Activated gamma-delta T cell treated with Interleukin-2 at 50 U/mL for 16 hours (primary cell): ENCODE measurements at regions not wholly inside any gene's neighbourhood (a gene's known extent, or its start where the extent isn't known, plus 50 kb on each side); places are given as distances from the start of the nearest gene placed in this dataset.
"Not testable (repeated sequence)": the region's sequence is repeated elsewhere in the genome, so short reads cannot be mapped to it uniquely, and the experiment has no call there.

Source experiments
- DNase-seq: peaks from one replicate; pipeline ENCODE4 v3.0.0-alpha.2; 2020

- DNase-seq, result no peak
Observed at GRCh38 chr1:55800503-55800902, 585.3 kb upstream of the USP24 start.

GRCh38 chr1:55793856-55794255 is 578.7 kb upstream of the USP24 start:
- no peak for DNase-seq

GRCh38 chr1:55792870-55793269 is 577.7 kb upstream of the USP24 start:
- DNase-seq, result no peak

GRCh38 chr1:55789466-55789865 is 574.3 kb upstream of the USP24 start:
- no peak for DNase-seq

GRCh38 chr1:55786396-55786795 is 571.2 kb upstream of the USP24 start:
- no peak for DNase-seq

GRCh38 chr1:55784941-55785450 is 569.8 kb upstream of the USP24 start:
- DNase-seq, result not testable (repeated sequence)

GRCh38 chr1:55781944-55782482 is 566.8 kb upstream of the USP24 start:
- no peak for DNase-seq

GRCh38 chr1:55781003-55781402 is 565.8 kb upstream of the USP24 start:
- DNase-seq, result no peak

- no peak for DNase-seq
Observed at GRCh38 chr1:55777545-55777944, 562.4 kb upstream of the USP24 start.

GRCh38 chr1:55775007-55775406 is 559.8 kb upstream of the USP24 start:
- DNase-seq, result no peak

- no peak for DNase-seq
Observed at GRCh38 chr1:55774446-55774845, 559.3 kb upstream of the USP24 start.

- no peak for DNase-seq
Observed at GRCh38 chr1:55773211-55773940, 558.2 kb upstream of the USP24 start.

- DNase-seq, result no peak
Observed at GRCh38 chr1:55768327-55768952, 553.3 kb upstream of the USP24 start.

GRCh38 chr1:55767171-55767570 is 552.0 kb upstream of the USP24 start:
- no peak for DNase-seq

- DNase-seq, result not testable (repeated sequence)
Observed at GRCh38 chr1:55765505-55765904, 550.3 kb upstream of the USP24 start.

- DNase-seq, result no peak
Observed at GRCh38 chr1:55751776-55752175, 536.6 kb upstream of the USP24 start.

- no peak for DNase-seq
Observed at GRCh38 chr1:55750628-55750995, 535.4 kb upstream of the USP24 start.

GRCh38 chr1:55749975-55750627 is 534.9 kb upstream of the USP24 start:
- no peak for DNase-seq

- no peak for DNase-seq
Observed at GRCh38 chr1:55747408-55747841, 532.3 kb upstream of the USP24 start.

GRCh38 chr1:55746710-55747109 is 531.5 kb upstream of the USP24 start:
- no peak for DNase-seq

GRCh38 chr1:55741516-55741915 is 526.4 kb upstream of the USP24 start:
- no peak for DNase-seq

GRCh38 chr1:55735106-55735505 is 519.9 kb upstream of the USP24 start:
- DNase-seq, result no peak

- no peak for DNase-seq
Observed at GRCh38 chr1:55726994-55727393, 511.8 kb upstream of the USP24 start.

- no peak for DNase-seq
Observed at GRCh38 chr1:55725378-55725777, 510.2 kb upstream of the USP24 start.
